CD8-positive, alpha-beta memory T cell (primary cell): ENCODE measurements at regions not wholly inside any gene's neighbourhood (a gene's known extent, or its start where the extent isn't known, plus 50 kb on each side); places are given as distances from the start of the nearest gene placed in this dataset.

Experiments used
- CTCF ChIA-PET: fragments of 350-600 bp; sonication (Branson Sonifier 250); formaldehyde crosslinking; loops from one replicate; lab custom pipeline; 2021; ENCODE audit warnings: antibody characterized with exemption; lab: Charles Lee
- POLR2A ChIA-PET: fragments of 350-600 bp; sonication (Branson Sonifier 250); formaldehyde crosslinking; loops from one replicate; lab custom pipeline; 2021; ENCODE audit warnings: antibody characterized with exemption; lab: Charles Lee
- DNase-seq, 5 donors: peaks; one replicate each; pipeline versions ENCODE4 v3.0.0 to v3.0.0-alpha.2; 2020 to 2022; ENCODE audit warnings: mixed read lengths in 1 of 5
- H3K27ac ChIP-seq: one replicate; pipeline ENCODE4 v1.7.0; 2013; ENCODE audit warnings: low read depth, mild to moderate bottlenecking, low read length, moderate library complexity
- H3K27me3 ChIP-seq: 2 replicates; pipeline ENCODE4 v1.7.0; 2013; ENCODE audit warnings: low read length, mild to moderate bottlenecking; ENCODE audit not compliant: insufficient read depth, poor library complexity, severe bottlenecking
- H3K36me3 ChIP-seq: 2 replicates; pipeline ENCODE4 v1.7.0; 2013; ENCODE audit warnings: mild to moderate bottlenecking, low read length, moderate library complexity; ENCODE audit not compliant: insufficient read depth
- H3K4me1 ChIP-seq: 2 replicates; pipeline ENCODE4 v1.7.0; 2013; ENCODE audit warnings: mild to moderate bottlenecking, low read length, moderate library complexity; ENCODE audit not compliant: insufficient read depth
- H3K4me3 ChIP-seq: 2 replicates; pipeline ENCODE4 v1.7.0; 2013; ENCODE audit warnings: mild to moderate bottlenecking, low read length
- H3K9me3 ChIP-seq: 2 replicates; pipeline ENCODE4 v1.7.0; 2013; ENCODE audit warnings: mild to moderate bottlenecking, low read length
- H3K27ac Mint-ChIP-seq, 8 donors: one replicate each; pipeline ENCODE4 v1.8.0; 2020 to 2021; ENCODE audit warnings: mixed read lengths in 8 of 8, mild to moderate bottlenecking in 6 of 8, inconsistent platforms in 3 of 8, moderate library complexity in 3 of 8
- H3K27me3 Mint-ChIP-seq, 2 donors: one replicate each; pipeline ENCODE4 v1.8.0; 2020 to 2021; ENCODE audit warnings: mixed read lengths in 2 of 2, mild to moderate bottlenecking in 1 of 2, moderate library complexity in 1 of 2
- H3K36me3 Mint-ChIP-seq, 3 donors: one replicate each; pipeline ENCODE4 v1.8.0; 2020 to 2021; ENCODE audit warnings: mixed read lengths in 3 of 3, inconsistent platforms in 1 of 3, mild to moderate bottlenecking in 1 of 3
- H3K4me1 Mint-ChIP-seq, 3 donors: one replicate each; pipeline ENCODE4 v1.8.0; 2020 to 2021; ENCODE audit warnings: mixed read lengths in 3 of 3, inconsistent platforms in 1 of 3, mild to moderate bottlenecking in 1 of 3
- H3K4me3 Mint-ChIP-seq, 7 donors: one replicate each; pipeline ENCODE4 v1.8.0; 2020 to 2021; ENCODE audit warnings: mixed read lengths in 7 of 7, mild to moderate bottlenecking in 6 of 7, moderate library complexity in 4 of 7, inconsistent platforms in 2 of 7
- H3K9me3 Mint-ChIP-seq, 5 donors: one replicate each; pipeline ENCODE4 v1.8.0; 2020 to 2022; ENCODE audit warnings: mixed read lengths in 5 of 5, mild to moderate bottlenecking in 3 of 5, moderate library complexity in 2 of 5, inconsistent platforms in 1 of 5

GRCh38 chr1:177753655-177754054 is 216.2 kb downstream of the SEC16B start:
- no peaks in the 10 kb centered on the region for H3K4me1 Mint-ChIP-seq
- no peak overlapping the region for H3K27ac Mint-ChIP-seq
- H3K4me1 ChIP-seq: no peaks in the 10 kb centered on the region
- H3K27me3 Mint-ChIP-seq: no peaks in the 10 kb centered on the region
- H3K4me3 ChIP-seq: no peak overlapping the region
- H3K9me3 ChIP-seq: no peaks in the 10 kb centered on the region
- ChIA-PET POLR2A (no interaction called here), CTCF (no interaction called here)
- H3K4me3 Mint-ChIP-seq: no peak overlapping the region
- H3K27me3 ChIP-seq: no peaks in the 10 kb centered on the region
- no peak overlapping the region for H3K27ac ChIP-seq
- DNase-seq: no peak
- no peaks in the 10 kb centered on the region for H3K36me3 ChIP-seq
- H3K36me3 Mint-ChIP-seq: no peaks in the 10 kb centered on the region
- H3K9me3 Mint-ChIP-seq: peaks cover 1 to 16% (median 11%) of the 10 kb centered on the region in 5 donors

- Histone ChIP-seq H3K9me3 (no peaks in the 10 kb centered on the region), H3K27ac (no peak overlapping the region), H3K4me1 (no peaks in the 10 kb centered on the region), H3K4me3 (no peak overlapping the region), H3K36me3 (no peaks in the 10 kb centered on the region), H3K27me3 (no peaks in the 10 kb centered on the region)
- ChIA-PET POLR2A (no interaction called here), CTCF (no interaction called here)
- H3K36me3 Mint-ChIP-seq: no peaks in the 10 kb centered on the region
- no peak for DNase-seq
- H3K27ac Mint-ChIP-seq: no peak overlapping the region
- H3K27me3 Mint-ChIP-seq: no peaks in the 10 kb centered on the region
- H3K4me1 Mint-ChIP-seq: no peaks in the 10 kb centered on the region
- peaks cover 1 to 19% (median 10%) of the 10 kb centered on the region in 5 donors for H3K9me3 Mint-ChIP-seq
- H3K4me3 Mint-ChIP-seq: no peak overlapping the region
Measured at GRCh38 chr1:177748080-177748801, 221.6 kb downstream of the SEC16B start.

GRCh38 chr1:177746155-177746554 is 223.7 kb downstream of the SEC16B start:
- CTCF ChIA-PET: no interaction called here
- Mint-ChIP-seq H3K36me3 (no peaks in the 10 kb centered on the region), H3K4me3 (no peak overlapping the region), H3K27me3 (no peaks in the 10 kb centered on the region), H3K4me1 (no peaks in the 10 kb centered on the region), H3K9me3 (peaks cover 3 to 13% (median 12%) of the 10 kb centered on the region in 5 donors), H3K27ac (no peak overlapping the region)
- Histone ChIP-seq H3K27me3 (no peaks in the 10 kb centered on the region), H3K4me3 (no peak overlapping the region), H3K4me1 (no peaks in the 10 kb centered on the region), H3K36me3 (no peaks in the 10 kb centered on the region), H3K27ac (no peak overlapping the region), H3K9me3 (no peaks in the 10 kb centered on the region)
- POLR2A ChIA-PET: no interaction called here
- DNase-seq: no peak

- Histone ChIP-seq H3K36me3 (no peaks in the 10 kb centered on the region), H3K27ac (no peak overlapping the region), H3K4me1 (no peaks in the 10 kb centered on the region), H3K27me3 (no peaks in the 10 kb centered on the region), H3K9me3 (no peaks in the 10 kb centered on the region), H3K4me3 (no peak overlapping the region)
- no peaks in the 10 kb centered on the region for H3K4me1 Mint-ChIP-seq
- no peaks in the 10 kb centered on the region for H3K27me3 Mint-ChIP-seq
- peaks cover 3 to 13% (median 7%) of the 10 kb centered on the region in 5 donors for H3K9me3 Mint-ChIP-seq
- POLR2A ChIA-PET: no interaction called here
- peak overlapping the region in 1 of 8 donors; percentile 59 for H3K27ac Mint-ChIP-seq
- H3K36me3 Mint-ChIP-seq: no peaks in the 10 kb centered on the region
- H3K4me3 Mint-ChIP-seq: no peak overlapping the region
- DNase-seq: no peak
- CTCF ChIA-PET: no interaction called here
Measured at GRCh38 chr1:177744906-177745305, 225.0 kb downstream of the SEC16B start.

- no peaks in the 10 kb centered on the region for H3K36me3 ChIP-seq
- DNase-seq: no peak
- Mint-ChIP-seq H3K9me3 (peaks cover 3 to 13% (median 6%) of the 10 kb centered on the region in 5 donors), H3K4me1 (no peaks in the 10 kb centered on the region), H3K27me3 (no peaks in the 10 kb centered on the region), H3K36me3 (no peaks in the 10 kb centered on the region), H3K4me3 (no peak overlapping the region), H3K27ac (no peak overlapping the region)
- ChIA-PET POLR2A (no interaction called here), CTCF (no interaction called here)
- no peak overlapping the region for H3K27ac ChIP-seq
- no peak overlapping the region for H3K4me3 ChIP-seq
- H3K9me3 ChIP-seq: no peaks in the 10 kb centered on the region
- H3K4me1 ChIP-seq: no peaks in the 10 kb centered on the region
- no peaks in the 10 kb centered on the region for H3K27me3 ChIP-seq
Measured at GRCh38 chr1:177741476-177741875, 228.4 kb downstream of the SEC16B start.

- no peaks in the 10 kb centered on the region for H3K27me3 Mint-ChIP-seq
- no peaks in the 10 kb centered on the region for H3K36me3 Mint-ChIP-seq
- no peaks in the 10 kb centered on the region for H3K36me3 ChIP-seq
- no peak overlapping the region for H3K4me3 Mint-ChIP-seq
- H3K27ac Mint-ChIP-seq: no peak overlapping the region
- H3K9me3 ChIP-seq: no peaks in the 10 kb centered on the region
- CTCF ChIA-PET: no interaction called here
- H3K27me3 ChIP-seq: no peaks in the 10 kb centered on the region
- H3K9me3 Mint-ChIP-seq: peaks cover 0 to 14% (median 3%) of the 10 kb centered on the region in 5 donors
- no peaks in the 10 kb centered on the region for H3K4me1 Mint-ChIP-seq
- H3K4me1 ChIP-seq: no peaks in the 10 kb centered on the region
- DNase-seq: no peak
- no peak overlapping the region for H3K4me3 ChIP-seq
- POLR2A ChIA-PET: no interaction called here
- H3K27ac ChIP-seq: no peak overlapping the region
Measured at GRCh38 chr1:177739780-177740179, 230.1 kb downstream of the SEC16B start.

- H3K27me3 Mint-ChIP-seq: no peaks in the 10 kb centered on the region
- peaks cover 3 to 13% (median 7%) of the 10 kb centered on the region in 5 donors for H3K9me3 Mint-ChIP-seq
- Histone ChIP-seq H3K27me3 (no peaks in the 10 kb centered on the region), H3K27ac (no peak overlapping the region), H3K9me3 (no peaks in the 10 kb centered on the region), H3K4me1 (no peaks in the 10 kb centered on the region), H3K4me3 (no peak overlapping the region), H3K36me3 (no peaks in the 10 kb centered on the region)
- H3K36me3 Mint-ChIP-seq: no peaks in the 10 kb centered on the region
- no peak overlapping the region for H3K4me3 Mint-ChIP-seq
- POLR2A ChIA-PET: no interaction called here
- DNase-seq: no peak
- H3K4me1 Mint-ChIP-seq: no peaks in the 10 kb centered on the region
- CTCF ChIA-PET: no interaction called here
- H3K27ac Mint-ChIP-seq: no peak overlapping the region
Measured at GRCh38 chr1:177737456-177737855, 232.4 kb downstream of the SEC16B start.

GRCh38 chr1:177732178-177732577 is 237.7 kb downstream of the SEC16B start:
- ChIA-PET CTCF (no interaction called here), POLR2A (no interaction called here)
- Mint-ChIP-seq H3K27ac (no peak overlapping the region), H3K36me3 (no peaks in the 10 kb centered on the region), H3K27me3 (no peaks in the 10 kb centered on the region), H3K4me1 (no peaks in the 10 kb centered on the region), H3K4me3 (no peak overlapping the region), H3K9me3 (peaks cover 3 to 38% (median 7%) of the 10 kb centered on the region in 5 donors)
- no peaks in the 10 kb centered on the region for H3K27me3 ChIP-seq
- H3K4me3 ChIP-seq: no peak overlapping the region
- no peak overlapping the region for H3K27ac ChIP-seq
- DNase-seq: no peak
- no peaks in the 10 kb centered on the region for H3K4me1 ChIP-seq
- no peaks in the 10 kb centered on the region for H3K36me3 ChIP-seq
- H3K9me3 ChIP-seq: no peaks in the 10 kb centered on the region
